HG03159 (cell line): ENCODE measurements at regions not wholly inside any gene's neighbourhood (a gene's known extent, or its start where the extent isn't known, plus 50 kb on each side); places are given as distances from the start of the nearest gene placed in this dataset.
"Not testable (repeated sequence)": the region's sequence is repeated elsewhere in the genome, so short reads cannot be mapped to it uniquely, and the experiment has no call there.

Source experiments
- ATAC-seq: cut with Tn5 transposase; IDR thresholded peaks from one replicate; pipeline ENCODE4 v1.9.1; 2021; ENCODE audit warnings: mild to moderate bottlenecking, moderate library complexity; ENCODE audit not compliant: unreplicated experiment

- no peak for ATAC-seq
These were observed 219.7 kb upstream of the PLD5 start for GRCh38 chr1:242743983-242744780.

- ATAC-seq: no peak
These were observed 214.5 kb upstream of the PLD5 start for GRCh38 chr1:242738702-242739645.

GRCh38 chr1:242736611-242737010 is 212.1 kb upstream of the PLD5 start:
- no peak for ATAC-seq

GRCh38 chr1:242735323-242735722 is 210.8 kb upstream of the PLD5 start:
- no peak for ATAC-seq

- no peak for ATAC-seq
These were observed 206.9 kb upstream of the PLD5 start for GRCh38 chr1:242731446-242731845.

- no peak for ATAC-seq
These were observed 204.2 kb upstream of the PLD5 start for GRCh38 chr1:242728696-242729095.

GRCh38 chr1:242723044-242723716 is 198.7 kb upstream of the PLD5 start:
- ATAC-seq: no peak

- ATAC-seq: no peak
These were observed 194.5 kb upstream of the PLD5 start for GRCh38 chr1:242718967-242719366.

- no peak for ATAC-seq
These were observed 187.8 kb upstream of the PLD5 start for GRCh38 chr1:242712248-242712647.

- no peak for ATAC-seq
These were observed 186.3 kb upstream of the PLD5 start for GRCh38 chr1:242710847-242711246.

- no peak for ATAC-seq
These were observed 185.8 kb upstream of the PLD5 start for GRCh38 chr1:242710286-242710685.

- ATAC-seq: no peak
These were observed 179.0 kb upstream of the PLD5 start for GRCh38 chr1:242703467-242703866.

GRCh38 chr1:242692988-242693387 is 168.5 kb upstream of the PLD5 start:
- no peak for ATAC-seq

GRCh38 chr1:242691610-242691945 is 167.1 kb upstream of the PLD5 start:
- no peak for ATAC-seq

GRCh38 chr1:242690849-242691609 is 166.5 kb upstream of the PLD5 start:
- no peak for ATAC-seq

GRCh38 chr1:242689378-242689777 is 164.9 kb upstream of the PLD5 start:
- no peak for ATAC-seq

GRCh38 chr1:242674951-242675645 is 150.6 kb upstream of the PLD5 start:
- no peak for ATAC-seq

- no peak for ATAC-seq
These were observed 149.2 kb upstream of the PLD5 start for GRCh38 chr1:242673652-242674051.

- not testable (repeated sequence) for ATAC-seq
These were observed 148.7 kb upstream of the PLD5 start for GRCh38 chr1:242673165-242673564.

- no peak for ATAC-seq
These were observed 145.5 kb upstream of the PLD5 start for GRCh38 chr1:242670019-242670418.
